ENCODE measurements at regions not wholly inside any gene's neighbourhood (a gene's known extent, or its start where the extent isn't known, plus 50 kb on each side); places are given as distances from the start of the nearest gene placed in this dataset.
"Not testable (repeated sequence)": the region's sequence is repeated elsewhere in the genome, so short reads cannot be mapped to it uniquely, and the experiment has no call there.

- peak; percentile 17 for DNase-seq
Observed at GRCh38 chr7:20839196-20839735, 52.6 kb upstream of the SP8 start.

DNA sequence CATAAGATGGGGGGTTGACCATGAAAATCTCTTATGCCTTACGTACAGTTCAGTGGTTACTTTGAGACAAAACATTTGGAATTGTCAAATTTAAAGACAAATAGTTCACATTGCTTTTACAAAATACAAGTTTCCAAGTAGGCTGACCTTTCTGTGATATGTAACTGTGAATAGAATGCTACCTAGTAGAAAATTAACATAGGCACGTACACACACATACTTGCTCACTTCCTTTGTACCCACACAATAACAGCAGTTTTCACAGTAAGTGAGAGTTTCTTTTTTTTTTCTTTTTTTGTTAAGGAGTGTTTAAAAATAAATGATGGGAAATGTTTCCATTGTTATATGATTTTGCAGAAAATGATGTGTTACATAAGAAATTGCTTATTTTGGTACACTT, 53.3 kb upstream of the SP8 start:
- DNase-seq = no peak

- DNase-seq = no peak
Observed at GRCh38 chr7:20846791-20847190, 60.1 kb upstream of the SP8 start.

GRCh38 chr7:20858951-20859350, 72.3 kb upstream of the SP8 start:
- DNase-seq = peak; percentile 62

- no peak for DNase-seq
Observed at GRCh38 chr7:20861468-20861867, 74.8 kb upstream of the SP8 start.

DNA sequence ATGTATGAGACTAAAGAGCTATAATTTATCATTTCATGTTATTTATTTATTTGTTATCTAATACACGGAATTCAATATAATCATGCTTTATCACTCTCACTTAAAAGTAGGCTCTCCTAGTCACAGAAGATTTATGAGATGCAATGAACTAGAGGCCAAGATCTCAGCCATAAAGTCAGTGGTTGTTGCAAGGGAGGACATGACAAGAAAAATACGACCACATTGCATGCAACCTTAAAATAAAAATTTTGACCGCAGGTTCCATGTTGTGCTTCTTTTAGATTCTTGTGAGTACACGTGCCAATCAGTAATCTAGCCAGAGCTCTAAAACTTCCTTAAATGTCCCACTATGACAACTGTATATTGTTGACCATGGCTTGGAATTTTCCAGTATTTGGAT, 75.9 kb upstream of the SP8 start:
- DNase-seq = no peak

GRCh38 chr7:20864221-20864620, 77.5 kb upstream of the SP8 start:
- DNase-seq = no peak

- no peak for DNase-seq
Observed at GRCh38 chr7:20865684-20866083, 79.0 kb upstream of the SP8 start.

GRCh38 chr7:20870977-20871376, 84.3 kb upstream of the SP8 start:
- no peak for DNase-seq

- no peak for DNase-seq
Observed at GRCh38 chr7:20892776-20893175, 106.1 kb upstream of the SP8 start.

DNA sequence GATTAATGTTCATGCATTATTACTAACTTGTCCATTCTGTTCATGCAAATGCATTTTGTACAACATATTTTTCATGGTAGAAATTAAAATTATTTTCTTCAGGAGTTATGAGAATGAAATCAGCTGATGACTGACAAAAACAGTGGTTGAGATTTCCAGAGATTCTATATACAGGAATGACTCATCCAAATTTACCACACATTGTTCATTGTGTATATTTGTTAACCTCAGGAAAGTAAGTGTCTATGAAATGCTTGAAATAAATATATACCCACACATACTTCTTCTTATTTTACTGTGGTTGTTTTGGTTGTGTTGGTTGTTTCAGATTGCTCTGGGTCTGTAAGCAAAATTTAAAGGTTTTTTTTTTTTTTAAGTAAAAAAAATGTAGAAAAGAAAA, 108.1 kb upstream of the SP8 start:
- no peak for DNase-seq

GRCh38 chr7:20895563-20895962, 108.9 kb upstream of the SP8 start:
- DNase-seq = no peak

GRCh38 chr7:20896996-20897395, 110.3 kb upstream of the SP8 start:
- no peak for DNase-seq

DNA sequence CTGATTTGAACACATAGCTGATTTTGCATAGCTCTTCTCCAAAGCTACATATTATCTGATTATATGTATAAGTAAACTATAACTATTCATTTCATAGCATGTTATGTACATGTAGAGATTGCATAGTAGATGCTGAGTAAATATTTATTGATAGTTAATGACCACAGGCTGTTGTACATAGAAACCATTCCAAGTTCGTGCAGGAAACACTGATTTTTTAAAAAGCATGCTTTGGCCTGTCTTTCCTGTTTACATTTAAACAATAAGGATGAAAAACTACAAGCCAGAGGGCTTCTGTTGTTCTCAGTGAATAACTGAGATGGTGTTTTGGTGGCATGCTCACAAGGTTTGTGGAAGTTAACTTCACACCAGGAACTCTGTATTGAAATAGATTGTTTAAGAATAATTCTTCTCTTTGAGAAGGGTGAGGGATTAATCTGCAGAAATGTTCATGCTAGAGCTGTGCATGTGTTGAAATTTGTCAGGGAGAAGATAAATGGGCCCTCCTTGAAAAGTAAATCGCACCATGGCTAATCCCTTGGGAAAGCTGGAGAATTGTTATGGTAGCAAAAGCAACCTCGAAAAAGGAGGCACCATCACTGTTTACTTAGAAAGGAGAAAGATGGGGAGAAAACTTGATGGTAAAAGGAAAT, 120.2 kb upstream of the SP8 start:
- DNase-seq = no peak

GRCh38 chr7:20911081-20911480, 124.4 kb upstream of the SP8 start:
- no peak for DNase-seq

DNA sequence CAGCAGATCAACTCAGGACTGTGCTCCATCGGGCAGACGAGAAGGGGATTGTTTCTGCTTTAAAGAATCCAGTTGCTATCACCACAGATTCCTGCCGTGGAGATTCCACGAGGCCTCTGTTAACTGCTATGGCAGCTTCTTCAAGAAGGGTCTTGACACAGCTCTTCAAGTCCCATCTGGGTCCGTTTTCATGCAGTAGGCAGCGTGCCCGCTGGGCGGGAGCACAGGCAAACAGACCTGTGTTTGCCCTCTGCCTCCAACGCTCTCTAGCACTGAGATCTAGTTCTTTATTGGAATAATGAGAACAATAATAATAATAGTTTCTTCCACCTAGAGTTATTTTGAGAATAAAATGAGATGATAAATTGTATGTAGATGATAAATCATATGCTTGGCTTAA, 127.2 kb upstream of the SP8 start:
- no peak for DNase-seq

DNA sequence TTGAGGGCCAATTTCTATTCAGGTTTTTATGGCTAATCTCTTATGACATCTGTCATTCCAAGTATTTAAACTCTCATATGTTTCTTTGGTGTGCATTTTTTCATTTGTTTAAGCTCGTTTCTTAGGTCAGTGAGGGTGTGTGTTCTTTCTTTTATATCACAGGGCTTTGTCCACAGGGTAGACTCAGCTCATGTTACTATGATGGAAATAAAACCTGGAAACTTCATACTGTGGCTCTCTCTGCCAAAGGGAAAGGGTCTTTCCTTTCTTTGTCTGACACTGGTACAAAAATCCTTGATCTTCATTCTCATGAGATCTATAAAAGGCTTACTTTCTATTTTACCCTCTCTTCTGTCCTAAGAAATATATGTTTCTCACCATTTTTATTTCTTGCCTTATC, 129.6 kb upstream of the SP8 start:
- no peak for DNase-seq

DNA sequence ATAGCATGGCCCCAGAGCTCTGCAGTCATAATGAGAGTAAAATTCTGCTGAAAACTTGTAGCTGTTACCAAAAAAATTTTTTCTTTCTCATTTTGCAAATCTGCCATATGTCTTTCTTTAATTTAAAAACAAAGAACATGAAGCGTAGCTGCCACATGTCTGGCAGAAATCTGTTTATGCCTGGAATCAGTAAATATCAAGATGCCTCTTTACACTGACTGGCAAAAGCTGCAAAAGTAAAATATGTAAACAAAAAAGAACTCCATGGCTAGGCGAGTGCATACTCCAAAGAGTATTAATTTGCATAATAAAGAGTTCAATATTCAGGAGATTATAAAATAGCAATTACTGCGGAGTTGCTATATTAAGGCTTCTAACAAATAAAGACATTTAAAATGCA, 130.9 kb upstream of the SP8 start:
- DNase-seq = no peak

DNA sequence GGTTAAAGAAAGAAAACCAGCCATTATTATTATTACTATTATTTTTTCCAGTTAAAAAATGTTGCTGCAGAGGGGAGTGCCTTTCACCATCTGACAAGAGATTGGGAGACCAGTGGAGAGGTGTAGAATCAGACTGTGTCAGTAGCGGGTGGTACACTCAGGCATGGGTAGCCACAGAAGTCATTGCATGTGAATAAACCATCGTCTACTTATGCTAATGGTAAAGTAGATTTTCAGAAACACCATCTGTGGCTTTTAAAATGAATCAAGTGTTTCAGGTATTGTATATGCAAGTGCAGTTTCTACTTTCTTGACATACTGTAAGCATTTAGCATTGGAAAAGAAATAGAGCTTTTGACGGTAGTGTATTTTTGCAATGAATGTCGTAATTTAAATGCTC, 131.5 kb upstream of the SP8 start:
- no peak for DNase-seq

GRCh38 chr7:20927178-20927577, 140.5 kb upstream of the SP8 start:
- DNase-seq = not testable (repeated sequence)

GRCh38 chr7:20927976-20928375, 141.3 kb upstream of the SP8 start:
- DNase-seq = no peak

GRCh38 chr7:20929199-20929598, 142.5 kb upstream of the SP8 start:
- no peak for DNase-seq

GRCh38 chr7:20931739-20932138, 145.1 kb upstream of the SP8 start:
- no peak for DNase-seq

DNA sequence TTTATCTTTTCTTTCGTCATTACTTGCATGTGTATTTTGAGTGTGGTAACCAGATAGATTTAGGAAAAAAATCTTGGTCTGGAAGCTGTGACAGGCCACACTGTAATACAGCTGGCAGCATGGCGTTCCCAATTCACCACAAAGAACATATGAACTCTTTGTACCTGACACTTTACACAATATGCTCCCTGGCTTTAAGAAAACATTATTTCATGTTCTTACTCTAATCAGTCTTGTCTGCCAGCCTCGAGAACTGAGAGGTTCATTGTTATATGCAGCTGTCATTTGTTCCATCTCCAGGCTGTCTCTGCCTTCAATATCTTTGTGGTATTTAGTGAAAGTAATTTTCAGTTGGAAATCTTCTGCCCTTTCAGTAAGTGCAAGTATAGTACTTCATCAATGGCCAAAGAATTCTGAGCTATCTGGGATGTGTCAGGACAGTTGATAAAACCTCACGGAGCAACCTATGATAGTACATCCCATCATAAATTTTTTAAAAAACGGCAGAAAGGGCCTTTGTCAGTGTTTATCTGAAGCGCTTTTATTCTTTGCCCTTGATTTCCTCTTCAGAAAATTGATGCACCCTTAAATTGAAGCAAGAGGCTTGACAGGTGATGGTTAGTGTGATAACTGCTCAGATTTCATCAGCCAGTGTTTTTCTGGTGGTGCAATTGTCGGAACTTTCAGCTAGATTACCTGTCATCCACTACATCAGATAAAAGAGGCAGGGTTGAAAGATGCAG, 146.3 kb upstream of the SP8 start:
- DNase-seq = no peak

DNA sequence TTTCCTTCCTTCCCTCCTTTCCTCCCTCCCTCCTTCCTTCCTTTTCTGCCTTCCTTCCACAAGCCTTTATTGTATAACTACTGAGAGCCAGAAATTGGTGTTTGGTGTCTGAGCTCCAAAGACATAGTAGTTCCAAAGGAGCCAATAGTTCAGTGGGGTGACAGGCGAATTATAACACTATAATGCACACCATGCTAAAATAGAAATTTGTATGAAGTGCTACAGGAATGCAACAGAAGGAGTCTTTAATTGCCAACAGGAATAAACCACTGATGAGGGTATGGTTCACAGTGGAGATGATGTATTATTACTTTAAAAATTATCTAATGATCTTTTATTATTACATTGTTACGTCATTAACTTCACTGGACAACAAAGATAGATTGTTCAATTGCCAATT, 158.8 kb upstream of the SP8 start:
- no peak for DNase-seq

All from NCI-H446 treated with DMSO at 0.1 percent for 48 hours (cell line).